Epithelial cell of proximal tubule (primary cell): ENCODE measurements at regions not wholly inside any gene's neighbourhood (a gene's known extent, or its start where the extent isn't known, plus 50 kb on each side); places are given as distances from the start of the nearest gene placed in this dataset.

Source experiments
- DNase-seq: peaks from one replicate; pipeline ENCODE4 v3.0.0-alpha.2; 2011; ENCODE audit warnings: low read depth
- H3K4me3 ChIP-seq: 2 replicates; pipeline ENCODE4 v1.5.1; 2011; ENCODE audit warnings: low read depth, mild to moderate bottlenecking, low read length
- CTCF ChIP-seq: conservative IDR thresholded peaks from 2 replicates; pipeline ENCODE4 v1.5.1; 2012; ENCODE audit warnings: low read depth, mild to moderate bottlenecking, low read length

DNA sequence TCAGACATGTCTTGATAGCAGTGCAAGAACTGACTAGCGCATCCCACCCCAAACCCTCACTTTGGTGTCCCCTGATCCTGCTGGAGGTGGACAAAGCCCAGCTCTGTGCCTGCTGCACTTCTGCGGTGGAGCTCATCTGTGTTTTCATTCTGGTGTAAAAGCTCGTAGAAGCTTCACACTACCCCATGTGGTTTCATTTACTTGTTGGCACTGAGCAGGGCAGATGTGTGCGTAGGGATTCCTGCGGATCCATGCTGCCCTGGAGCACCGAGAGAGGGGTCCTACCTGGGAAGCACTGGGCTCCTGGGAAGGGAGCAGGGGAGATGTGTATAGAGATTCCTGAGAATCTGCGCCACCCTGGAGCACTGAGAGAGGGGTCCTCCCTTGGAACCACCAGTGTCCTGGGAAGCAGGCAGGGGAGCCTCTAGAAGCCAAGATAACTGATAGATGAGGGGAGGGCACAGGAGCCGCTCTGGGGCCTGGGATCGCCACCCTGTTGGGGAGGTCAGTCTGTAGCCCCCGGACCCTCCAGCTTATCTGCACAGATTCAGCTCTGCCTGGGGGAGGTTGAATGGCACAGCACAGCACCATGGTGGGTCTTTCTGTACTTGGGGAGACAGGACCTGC is 106.9 kb upstream of the OTOS start:
- no peak overlapping the region for H3K4me3 ChIP-seq
- TF ChIP-seq CTCF: no peak
- DNase-seq: no peak

GRCh38 chr2:240247868-240248720 is 107.6 kb upstream of the OTOS start:
- no peak for DNase-seq
- no peak overlapping the region for H3K4me3 ChIP-seq
- TF ChIP-seq CTCF: no peak

- no peak overlapping the region for H3K4me3 ChIP-seq
- DNase-seq: no peak
- no peak for TF ChIP-seq CTCF
Observed at GRCh38 chr2:240248721-240249422, 108.4 kb upstream of the OTOS start.

DNA sequence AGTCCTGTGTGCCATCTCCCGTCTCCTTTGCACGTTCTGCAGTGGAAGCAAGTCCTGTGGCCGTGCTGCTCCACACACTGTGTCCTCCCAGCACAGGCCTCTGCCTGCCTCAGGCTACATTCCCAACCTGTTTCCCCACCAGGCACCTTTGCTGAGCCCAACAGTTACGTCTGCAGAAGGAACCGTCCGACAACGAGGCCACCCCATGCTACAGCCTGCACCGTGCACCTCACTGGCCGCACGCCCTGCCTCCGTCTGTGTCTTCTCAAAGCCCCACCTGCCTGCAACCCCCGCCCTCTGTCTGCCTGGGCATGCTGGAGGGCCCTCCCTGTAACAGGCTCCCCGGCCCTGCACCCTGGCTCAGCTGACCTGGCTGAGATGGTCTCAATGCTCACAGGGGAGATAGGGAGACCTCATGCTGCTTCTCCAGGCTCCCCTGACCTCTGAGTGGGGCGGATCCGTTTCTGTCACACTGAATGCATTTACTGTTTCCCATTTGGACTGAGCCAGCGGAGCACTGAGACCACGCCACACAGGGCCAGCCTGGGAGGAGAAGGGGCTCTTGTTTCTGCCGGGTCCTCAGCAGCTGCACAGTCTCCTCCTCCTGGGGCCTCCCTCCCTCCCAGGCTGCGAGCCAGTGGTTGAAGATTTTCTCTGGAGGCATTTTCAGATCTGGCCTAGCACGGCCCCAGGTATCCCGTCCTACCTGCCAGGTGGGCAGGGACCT is 109.1 kb upstream of the OTOS start:
- DNase-seq: no peak
- TF ChIP-seq CTCF: no peak
- no peak overlapping the region for H3K4me3 ChIP-seq

DNA sequence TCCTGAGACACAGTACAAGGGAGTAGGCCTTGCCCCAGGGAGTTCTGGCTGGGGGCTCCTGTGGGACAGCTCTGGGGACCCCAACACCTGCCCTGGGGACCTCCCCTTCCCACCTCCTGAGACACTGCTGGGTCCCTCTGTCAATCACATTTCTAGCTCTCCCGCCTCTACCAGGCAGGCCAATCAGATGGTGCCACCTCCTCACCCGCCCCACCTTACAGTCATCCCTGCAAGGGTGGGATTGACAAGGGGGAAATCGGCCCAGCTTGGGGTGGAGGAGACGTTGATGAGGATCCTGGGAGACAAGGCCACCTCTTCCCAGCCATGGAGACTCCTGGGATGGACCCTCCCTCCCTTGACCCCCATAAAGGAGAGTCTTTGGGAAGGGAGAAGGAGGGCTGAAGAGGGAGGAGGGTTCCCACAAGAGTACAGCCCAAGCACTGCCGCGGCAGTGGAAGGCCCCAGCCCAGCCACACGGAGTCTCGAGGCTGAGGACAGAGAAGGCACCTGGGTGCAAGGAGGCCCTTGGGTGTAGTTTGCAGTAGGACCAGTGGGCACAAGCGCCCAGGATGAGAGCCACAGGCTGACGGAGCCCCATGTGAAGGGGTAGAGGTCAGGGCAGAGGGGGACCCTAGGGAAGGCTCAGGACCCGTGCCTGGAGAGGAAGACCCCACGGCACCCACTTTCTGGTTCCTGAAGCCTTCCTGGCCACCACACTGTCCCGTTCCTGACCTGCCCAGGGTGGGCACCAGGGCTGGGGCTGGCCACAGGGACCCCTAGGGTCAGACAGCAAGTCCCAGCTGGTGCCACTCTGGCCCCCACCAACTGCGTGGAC is 109.9 kb upstream of the OTOS start:
- H3K4me3 ChIP-seq: no peak overlapping the region
- no peak for TF ChIP-seq CTCF
- DNase-seq: no peak
